ENCODE measurements at regions not wholly inside any gene's neighbourhood (a gene's known extent, or its start where the extent isn't known, plus 50 kb on each side); places are given as distances from the start of the nearest gene placed in this dataset.

DNA sequence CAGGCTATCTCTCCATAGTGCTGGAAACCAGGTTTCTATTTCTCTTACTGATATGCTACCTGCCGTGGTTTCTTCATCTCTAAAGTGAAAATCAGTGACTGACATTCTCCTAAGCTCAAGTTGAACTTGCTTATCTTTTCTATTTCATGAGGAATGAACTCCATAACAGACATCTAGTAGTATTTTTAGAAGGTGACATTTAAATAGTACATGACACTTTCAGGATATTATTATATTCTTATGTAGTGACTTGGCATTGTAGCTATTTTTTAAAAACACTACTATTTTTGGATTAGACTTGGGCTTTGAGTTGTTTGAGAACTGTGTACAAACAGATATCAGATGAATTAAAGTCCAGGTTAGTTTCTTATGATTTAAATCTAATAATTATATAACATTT lies 1381.8 kb downstream of the DSC3 start:
- DNase-seq (ENCODE audit: low read depth) = no peak

DNA sequence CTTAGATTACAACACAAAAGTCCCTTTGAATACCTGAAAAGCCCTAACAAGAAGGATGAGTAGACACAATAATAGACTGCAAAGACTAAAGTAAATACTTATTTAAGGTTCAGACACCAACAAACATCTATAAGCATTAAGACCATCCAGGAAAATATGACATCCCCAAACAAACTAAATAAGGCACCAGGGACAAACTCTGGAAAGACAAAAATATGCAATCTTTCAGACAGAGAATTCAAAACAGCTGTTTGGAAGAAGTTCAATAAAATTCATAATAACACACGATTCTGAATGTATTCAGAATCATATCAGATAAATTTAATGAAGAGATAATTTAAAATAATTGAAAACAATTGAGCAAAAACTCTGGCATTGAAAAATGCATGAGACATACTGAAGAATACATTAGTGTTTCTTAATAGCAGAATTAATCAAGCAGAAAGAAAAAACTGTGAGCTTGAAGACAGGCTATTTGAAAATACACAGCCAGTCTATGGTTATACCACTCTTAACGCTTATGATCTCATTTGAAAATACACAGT lies 1388.8 kb downstream of the DSC3 start:
- no peak for DNase-seq (ENCODE audit: low read depth)

DNA sequence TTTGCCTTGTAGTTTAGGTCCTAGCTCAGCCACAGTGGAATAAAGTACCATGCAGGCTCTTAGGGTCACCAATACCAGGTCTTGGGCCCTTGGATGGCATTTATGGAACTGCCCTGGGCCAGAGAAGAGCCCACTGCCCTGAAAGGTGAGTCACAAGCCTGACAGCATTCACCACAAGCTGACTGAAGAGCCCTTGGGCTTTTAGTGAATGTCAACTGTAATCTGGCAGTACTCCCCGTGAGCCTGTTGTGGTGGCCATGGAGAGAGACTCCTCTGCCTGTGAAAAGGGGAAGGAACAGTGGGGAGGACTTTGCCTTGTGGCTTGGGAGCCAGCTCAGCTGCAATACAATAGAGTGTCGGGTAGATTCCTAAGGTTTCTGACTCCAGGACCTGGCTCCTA lies 1389.7 kb downstream of the DSC3 start:
- no peak for DNase-seq (ENCODE audit: low read depth)

DNA sequence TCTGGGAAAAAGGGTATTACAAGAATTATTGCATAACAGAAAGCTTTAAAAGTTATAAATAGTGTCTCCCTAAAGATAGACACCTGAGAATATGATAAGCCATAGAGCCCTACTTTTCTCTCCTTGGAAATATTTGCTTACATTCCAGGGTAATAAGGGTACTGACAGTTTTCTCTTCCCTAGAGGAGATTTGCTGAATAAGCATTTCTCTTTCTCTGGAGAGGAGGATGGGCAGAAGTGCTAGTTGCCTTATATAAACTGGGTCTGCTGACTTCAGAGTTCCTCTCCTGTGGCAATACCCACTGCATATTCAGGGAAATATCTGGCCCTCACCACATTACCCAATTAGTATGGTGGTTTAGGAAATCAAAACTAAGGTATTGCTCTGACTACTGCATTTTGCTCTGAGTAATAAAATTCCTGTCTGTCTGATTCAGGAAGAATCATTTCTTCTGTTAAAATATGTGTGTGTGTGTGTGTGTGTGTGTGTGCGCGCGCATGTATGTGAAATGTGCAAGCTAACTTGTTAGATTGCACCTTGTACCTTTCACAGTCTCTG lies 1391.3 kb downstream of the DSC3 start:
- DNase-seq (ENCODE audit: low read depth) = peak; percentile 7

DNA sequence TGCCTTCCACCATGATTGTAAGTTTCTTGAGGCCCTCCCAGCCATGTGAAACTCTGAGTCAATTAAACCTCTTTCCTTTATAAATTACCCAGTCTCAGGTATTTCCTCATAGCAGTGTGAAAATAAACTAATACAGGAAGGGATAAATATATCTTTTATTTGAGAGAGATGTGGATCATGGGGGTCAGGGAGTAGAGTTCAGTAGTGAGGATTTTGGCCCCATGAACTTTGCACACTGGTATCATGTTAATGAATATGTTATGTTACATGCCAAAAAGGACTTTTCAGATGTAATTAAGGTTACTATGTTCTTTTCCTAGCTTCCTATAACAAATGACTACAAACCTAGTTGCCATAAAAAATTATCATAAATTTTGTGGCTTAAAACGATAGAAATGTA lies 1393.7 kb downstream of the DSC3 start:
- no peak for DNase-seq (ENCODE audit: low read depth)

DNA sequence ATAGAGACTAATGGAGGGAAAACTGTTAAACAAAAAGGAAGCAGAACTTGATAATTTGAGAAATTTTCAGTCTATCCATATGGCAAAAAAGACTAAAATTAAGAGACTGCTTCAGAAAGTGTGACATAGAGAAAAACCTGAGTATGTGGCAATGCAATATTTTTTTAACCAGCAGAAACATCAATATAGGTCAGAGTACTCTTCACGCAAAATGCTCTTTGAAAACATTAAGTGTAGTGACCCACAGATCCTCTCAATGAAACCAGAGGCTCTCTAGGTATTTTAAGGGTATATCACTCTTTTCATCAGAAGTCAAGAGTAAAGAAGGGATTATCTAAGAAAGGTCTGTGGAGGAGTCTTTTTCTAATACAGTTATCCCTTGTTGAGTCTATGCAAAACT lies 1394.8 kb downstream of the DSC3 start:
- no peak for DNase-seq (ENCODE audit: low read depth)

DNA sequence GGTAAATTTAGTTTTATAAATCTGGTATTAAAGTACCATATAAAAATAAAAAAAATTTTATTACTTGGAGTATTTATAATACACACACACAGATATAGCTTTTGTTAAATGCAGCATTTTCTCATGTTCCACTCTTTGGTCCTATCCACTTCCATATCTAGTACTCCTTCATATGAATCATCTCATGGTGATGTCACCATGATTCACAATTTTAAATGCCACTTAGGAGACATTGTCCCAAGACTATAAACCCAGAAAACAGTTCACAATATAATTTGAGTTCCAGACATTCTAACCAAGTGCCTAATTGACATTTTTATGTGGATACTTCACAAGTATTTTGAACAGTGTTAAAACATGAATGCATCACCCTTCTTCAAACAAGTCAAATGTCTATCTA lies 1398.3 kb downstream of the DSC3 start:
- DNase-seq (ENCODE audit: low read depth) = peak; percentile 21

DNA sequence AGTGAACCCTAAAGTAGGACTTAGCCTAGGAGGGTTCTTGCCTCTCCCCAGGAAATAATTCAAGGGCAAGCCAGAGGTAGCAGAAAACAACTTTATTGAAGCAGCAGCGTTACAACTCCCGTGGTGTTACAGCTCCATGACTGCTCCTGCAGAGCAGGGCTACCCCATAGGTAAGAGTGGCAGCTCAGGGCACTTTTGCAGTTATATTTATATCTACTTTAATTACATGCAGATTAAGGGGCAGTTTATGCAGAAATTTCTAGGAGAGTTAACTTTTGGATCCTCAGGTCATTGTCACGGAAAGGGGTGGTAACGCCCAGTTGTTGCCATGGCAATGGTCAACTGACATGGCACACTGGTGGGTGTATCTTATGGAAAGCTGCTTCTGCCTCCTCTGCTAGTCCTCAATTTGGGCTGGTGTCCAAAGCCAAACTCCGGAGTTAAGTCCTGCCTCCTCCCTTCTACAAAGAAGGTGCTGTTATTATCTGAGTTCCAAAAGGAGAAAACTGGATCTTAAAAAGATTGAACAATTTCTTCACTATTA lies 1413.0 kb downstream of the DSC3 start:
- DNase-seq (ENCODE audit: low read depth) = no peak

DNA sequence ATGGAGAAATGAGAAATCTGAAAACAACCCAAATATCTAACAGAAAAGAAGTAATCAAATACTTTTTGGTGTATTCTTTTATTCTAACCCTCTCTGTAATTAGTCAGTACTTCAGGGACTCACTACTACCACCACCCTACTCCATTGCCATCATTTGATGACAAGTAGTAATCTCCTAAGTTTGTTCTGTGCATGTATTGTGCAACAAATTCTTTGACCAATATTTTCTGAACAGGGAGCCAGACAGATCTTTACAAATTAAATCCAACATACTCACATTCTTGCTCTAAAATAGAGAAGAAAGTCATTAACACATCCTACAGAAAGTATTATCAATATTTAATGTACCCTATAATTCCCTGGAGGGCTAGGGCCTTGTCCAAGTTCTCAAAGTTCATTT lies 1416.4 kb downstream of the DSC3 start:
- no peak for DNase-seq (ENCODE audit: low read depth)

DNA sequence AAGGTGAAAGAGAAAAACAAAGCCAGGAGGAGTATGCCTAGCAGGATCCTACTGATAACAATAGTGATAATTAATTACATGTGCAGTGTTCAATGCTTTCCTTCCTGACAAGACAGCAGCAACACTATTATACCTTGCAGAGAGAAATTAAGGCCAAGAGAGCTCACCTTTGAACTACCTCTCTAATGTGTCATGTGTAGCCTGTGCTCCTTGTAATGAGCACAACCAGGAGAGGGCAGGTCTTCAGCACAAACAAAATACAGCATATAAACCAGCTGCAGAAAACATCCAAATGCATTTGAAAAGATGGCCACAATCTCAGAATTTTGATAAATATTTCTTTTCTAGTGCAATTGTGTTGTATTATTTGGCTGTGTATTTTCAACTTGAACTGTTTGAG lies 1425.7 kb downstream of the DSC3 start:
- no peak for DNase-seq (ENCODE audit: low read depth)

DNA sequence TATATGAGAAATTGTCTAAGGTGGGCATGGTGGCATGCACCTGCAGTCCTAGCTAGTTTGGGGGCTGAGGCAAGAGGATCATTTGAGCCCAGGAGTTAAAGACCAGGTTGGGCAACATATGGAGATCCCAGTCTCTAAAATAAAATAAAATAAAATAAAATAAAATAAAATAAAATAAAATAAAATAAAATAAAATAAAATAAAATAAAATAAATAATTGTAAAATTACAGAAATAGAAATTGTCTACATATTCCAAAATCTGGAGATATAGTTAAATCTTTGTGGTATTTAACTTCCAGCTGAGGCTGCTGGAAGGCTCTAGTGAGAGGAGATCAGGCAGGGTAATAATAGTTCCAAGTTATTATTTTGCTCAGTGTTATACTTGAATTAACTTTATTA lies 1432.1 kb upstream of the CDH2 start:
- no peak for DNase-seq (ENCODE audit: low read depth)

DNA sequence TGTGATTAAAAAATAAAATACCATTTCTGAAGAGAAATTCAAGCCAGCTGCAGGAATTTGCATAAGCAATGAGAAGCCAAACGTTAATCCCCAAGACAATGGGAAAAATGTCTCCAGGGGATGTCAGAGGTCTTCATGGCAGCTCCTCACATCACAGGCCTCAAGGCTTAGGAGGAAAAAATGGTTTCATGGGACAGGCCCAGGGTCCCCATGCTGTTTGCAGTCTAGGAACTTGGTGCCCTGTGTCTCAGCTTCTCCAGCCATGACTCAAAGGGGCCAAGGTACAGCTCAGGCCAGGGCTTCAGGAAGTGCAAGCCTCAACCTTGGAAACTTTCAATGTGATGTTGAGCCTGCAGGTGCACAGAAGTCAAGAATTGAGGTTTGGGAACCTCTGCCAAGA lies 1428.4 kb upstream of the CDH2 start:
- no peak for DNase-seq (ENCODE audit: low read depth)

DNA sequence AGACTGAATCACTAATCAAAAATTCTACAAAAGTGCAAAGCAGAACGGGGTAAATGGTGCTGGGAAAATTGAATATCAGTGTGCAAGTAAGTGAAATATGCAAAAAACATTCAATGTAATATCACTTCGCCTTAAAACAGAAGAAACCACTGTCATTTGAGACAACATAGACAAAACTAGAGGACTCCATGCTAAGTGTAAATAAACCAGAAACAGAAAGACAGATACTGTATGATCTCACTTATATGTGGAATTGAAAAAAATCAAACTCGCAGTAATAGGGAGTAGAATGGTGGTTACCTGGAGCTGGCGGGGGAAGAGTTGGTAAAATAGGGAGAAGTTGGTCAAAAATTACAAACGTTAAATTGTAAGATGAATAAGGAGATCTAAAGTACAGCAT lies 1420.0 kb upstream of the CDH2 start:
- DNase-seq (ENCODE audit: low read depth) = no peak

DNA sequence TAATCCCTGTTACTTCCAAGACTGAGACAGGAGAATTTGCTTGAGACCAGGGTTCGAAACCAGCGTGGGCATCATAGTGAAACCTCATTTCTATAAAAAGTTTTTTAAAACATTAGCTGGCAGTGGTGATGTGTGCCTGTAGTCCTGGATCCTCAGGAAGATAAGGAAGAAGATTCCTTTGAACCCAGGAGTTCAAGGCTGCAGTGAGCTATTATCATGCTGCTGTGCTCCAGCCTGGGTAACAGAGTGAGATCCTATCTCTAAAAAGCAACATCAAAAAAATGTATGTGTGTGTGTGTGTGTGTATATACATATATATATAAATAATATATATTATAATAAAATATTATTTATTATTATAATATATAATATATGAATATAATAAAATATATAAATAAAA lies 1417.6 kb upstream of the CDH2 start:
- no peak for DNase-seq (ENCODE audit: low read depth)

DNA sequence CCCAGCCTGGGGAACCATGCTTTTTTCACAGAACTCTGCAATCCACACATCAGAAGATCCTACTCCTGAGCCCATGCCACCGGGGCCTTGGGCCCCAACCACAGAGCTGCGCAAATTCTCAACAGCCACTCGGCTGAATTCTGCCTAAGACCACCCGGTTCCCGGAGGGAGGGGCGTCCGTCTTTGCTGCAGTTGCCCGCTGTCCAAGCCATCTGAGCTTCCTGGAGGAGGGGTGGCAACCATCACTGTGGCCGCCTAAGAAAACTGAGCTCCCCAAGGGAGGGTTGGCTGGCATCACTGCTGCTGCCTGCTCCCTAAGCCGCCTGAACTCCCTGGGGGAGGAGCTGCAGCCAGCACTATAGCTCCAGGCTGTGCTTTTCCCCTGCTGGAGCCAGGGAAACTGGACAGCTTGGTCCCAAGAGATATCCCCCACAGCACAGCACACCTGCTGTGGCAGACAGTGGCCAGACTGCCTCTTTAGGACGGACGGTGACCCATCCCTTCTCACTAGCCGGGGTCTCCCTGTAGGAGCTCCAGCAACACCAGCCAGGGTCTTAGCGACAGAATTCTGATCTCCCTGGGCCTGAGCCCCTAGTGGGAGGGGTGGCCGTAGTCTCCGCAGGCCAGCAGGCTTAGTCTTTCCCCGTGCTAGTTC lies 1411.6 kb upstream of the CDH2 start:
- no peak for DNase-seq (ENCODE audit: low read depth)

DNA sequence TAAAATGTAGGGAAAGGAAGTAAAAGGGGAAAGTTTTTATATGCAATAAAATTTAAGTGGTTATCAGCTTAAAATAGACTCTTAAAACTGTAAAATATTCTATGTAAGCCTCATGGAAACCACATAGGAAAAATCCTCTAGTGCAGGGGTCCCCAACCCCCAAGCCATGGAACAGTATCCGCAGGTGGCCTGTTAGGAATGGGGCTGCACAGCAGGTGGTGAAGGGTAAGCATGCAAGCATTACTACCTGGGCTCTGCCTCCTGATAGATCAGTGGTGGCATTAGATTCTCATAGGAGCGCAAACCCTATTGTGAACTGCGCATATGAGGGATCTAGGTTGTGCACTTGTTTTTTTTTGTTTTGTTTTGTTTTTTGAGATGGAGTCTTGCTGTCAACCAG lies 1409.3 kb upstream of the CDH2 start:
- DNase-seq (ENCODE audit: low read depth) = no peak

DNA sequence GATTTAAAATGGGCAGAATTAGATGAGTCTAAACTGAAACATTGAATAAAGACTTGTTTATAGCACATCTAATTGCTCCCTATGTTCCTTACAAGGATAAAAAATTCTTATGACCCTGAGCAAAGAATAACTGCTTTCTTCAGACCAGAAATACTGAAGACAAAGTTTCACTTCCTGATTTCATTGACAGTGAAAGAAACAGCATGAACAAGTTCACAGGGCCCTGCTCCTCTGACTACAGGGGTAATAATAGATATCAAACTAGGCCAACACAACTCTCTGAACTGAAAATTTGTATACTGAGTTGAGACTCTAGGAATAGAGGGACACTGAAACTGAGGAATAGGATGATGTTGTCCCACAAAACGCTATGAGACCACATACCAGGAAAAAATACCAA lies 1383.3 kb upstream of the CDH2 start:
- no peak for DNase-seq (ENCODE audit: low read depth)

DNA sequence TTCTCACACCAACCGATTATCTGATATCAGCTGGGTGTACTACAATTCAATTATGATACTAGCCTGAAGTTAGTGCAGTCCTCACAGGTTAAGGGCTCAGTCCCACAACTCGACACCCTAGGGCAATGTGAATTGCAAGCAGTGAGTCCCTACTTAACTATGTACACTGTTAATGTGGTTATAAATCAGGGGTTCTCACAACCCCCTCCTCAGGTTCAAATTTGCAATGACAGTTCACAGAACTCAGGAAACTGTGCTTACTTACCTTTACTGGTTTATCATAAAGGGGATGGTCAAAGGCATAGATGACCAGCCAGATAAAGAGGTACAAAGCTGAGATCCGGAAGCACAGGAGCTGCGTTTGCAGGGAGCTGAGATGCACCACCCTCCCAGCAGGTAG lies 1379.1 kb upstream of the CDH2 start:
- DNase-seq (ENCODE audit: low read depth) = no peak

DNA sequence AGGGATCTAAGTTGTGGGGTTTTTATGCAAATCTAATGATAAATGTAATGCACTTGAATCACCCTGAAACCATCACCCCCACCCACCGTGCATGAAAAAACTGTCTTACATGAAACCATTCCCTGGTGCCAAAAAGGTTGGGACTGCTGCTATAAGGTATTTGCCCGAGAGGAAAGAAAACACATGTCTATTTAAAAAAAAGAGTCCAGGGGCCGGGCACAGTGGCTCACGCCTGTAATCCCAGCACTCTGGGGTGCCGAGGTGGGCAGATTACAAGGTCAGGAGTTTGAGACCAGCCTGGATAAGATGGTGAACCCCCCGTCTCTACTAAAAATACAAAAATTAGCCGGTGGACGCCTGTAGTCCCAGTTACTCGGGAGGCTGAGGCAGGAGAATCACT lies 1372.8 kb upstream of the CDH2 start:
- DNase-seq (ENCODE audit: low read depth) = no peak

DNA sequence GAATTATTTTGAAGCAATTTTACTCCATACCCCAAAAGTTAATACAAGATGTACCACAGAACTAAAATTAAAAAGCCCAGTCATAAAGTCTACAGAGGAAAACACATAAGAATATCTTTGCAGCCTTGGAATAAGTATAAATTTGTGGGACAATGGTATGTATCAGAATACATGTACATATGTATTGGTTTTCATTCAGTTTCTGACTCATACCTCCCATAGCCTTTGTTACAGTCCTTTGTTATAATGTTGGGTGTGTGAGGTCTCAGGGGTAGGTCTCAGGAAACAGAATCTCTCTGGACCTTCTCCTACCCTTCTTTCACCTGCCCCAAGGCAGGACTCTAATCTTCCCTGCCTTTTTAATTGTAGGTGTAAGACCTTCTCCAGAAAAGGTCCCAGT lies 1370.7 kb upstream of the CDH2 start:
- no peak for DNase-seq (ENCODE audit: low read depth)

DNA sequence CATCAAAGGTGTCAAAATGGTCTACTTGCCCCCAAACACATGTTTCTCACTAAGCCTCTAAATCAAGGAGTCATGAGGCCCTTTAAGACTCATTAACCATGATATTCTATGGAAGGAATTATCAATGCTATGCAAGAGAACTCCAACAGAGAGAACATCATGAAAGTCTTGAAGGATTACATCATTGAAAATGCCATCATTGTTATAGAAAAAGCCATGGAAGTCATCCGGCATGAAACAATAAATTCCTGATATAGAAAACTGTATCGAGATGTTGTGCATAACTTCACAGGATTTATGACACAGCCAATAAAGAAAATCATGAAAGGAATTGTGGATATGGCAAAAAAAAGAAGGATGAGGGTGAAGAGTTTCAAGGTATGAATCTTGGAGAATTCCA lies 1363.6 kb upstream of the CDH2 start:
- no peak for DNase-seq (ENCODE audit: low read depth)

DNA sequence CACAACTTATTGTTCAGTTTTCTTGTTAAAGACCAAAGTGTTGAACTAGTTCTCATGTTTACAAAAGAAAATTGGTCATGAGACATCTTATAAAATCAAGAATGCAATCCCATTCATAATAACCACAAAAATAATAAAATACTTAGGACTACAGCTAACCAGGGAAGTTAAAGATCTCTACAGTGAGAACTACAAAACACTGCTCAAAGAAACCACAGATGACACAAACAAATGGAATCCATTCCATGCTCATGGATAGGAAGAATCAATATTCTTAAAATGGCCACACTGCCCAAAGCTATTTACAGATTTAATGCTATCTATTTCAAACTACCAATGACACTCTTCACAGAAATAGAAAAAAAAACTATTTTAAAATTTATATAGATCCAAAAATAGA lies 1354.8 kb upstream of the CDH2 start:
- DNase-seq (ENCODE audit: low read depth) = no peak

DNA sequence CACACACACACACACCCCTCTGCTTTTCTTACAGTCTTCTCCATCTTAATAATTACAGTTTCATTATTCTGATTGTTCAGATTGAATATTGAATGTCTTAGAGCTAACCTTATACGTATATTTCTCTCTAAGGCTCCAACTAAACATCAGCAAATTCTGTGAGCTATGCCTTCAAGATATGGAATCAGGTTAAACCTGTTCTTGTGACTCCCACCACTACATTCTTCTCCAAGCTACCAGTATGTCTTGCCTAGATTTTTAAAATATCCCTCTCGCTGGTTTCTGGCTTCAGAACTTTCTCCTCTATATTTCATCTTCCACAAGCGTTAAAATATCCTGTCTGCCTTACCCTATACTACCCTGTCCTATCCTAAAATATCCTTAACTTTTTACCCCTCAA lies 1346.4 kb upstream of the CDH2 start:
- no peak for DNase-seq (ENCODE audit: low read depth)

DNA sequence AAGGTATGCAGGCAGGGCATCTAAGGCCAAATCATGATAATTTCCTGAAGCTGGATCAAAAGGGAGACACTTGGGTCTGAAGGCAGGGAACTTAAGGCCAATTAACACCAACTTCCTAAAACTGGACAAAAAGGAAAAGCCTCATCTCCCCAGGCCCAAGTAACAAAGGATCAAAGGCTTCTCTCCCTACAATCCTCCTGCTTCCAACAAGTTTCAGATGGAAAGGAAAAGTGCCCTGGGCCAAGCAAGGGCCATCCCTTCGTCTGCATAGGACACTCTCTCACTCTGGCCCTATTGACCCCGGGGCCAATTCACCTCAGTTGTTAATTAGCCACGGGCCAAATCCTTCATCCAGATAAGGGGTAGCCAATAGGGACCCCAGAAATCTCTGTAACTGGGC lies 1335.8 kb upstream of the CDH2 start:
- no peak for DNase-seq (ENCODE audit: low read depth)
